ENCODE measurements at regions not wholly inside any gene's neighbourhood (a gene's known extent, or its start where the extent isn't known, plus 50 kb on each side); places are given as distances from the start of the nearest gene placed in this dataset.

DNA sequence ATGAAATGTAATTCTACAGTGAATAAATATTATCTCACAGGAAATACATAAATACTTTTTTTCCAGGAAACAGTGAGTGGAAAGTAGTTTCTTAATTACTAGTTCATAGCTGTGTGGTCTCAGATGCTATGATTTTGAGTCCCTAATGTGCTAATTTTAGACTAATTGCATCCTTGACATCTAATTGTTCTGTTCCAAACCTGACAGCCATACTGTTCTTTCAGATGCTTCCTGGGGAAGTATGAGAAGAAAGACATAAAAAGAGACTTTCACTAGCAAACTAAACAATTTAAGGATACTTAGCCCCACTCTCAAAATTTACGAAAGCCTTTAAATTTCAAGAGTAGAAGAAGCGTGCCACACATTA, 350.9 kb upstream of the CDH20 start:
- TF ChIP-seq, protein P1, sequence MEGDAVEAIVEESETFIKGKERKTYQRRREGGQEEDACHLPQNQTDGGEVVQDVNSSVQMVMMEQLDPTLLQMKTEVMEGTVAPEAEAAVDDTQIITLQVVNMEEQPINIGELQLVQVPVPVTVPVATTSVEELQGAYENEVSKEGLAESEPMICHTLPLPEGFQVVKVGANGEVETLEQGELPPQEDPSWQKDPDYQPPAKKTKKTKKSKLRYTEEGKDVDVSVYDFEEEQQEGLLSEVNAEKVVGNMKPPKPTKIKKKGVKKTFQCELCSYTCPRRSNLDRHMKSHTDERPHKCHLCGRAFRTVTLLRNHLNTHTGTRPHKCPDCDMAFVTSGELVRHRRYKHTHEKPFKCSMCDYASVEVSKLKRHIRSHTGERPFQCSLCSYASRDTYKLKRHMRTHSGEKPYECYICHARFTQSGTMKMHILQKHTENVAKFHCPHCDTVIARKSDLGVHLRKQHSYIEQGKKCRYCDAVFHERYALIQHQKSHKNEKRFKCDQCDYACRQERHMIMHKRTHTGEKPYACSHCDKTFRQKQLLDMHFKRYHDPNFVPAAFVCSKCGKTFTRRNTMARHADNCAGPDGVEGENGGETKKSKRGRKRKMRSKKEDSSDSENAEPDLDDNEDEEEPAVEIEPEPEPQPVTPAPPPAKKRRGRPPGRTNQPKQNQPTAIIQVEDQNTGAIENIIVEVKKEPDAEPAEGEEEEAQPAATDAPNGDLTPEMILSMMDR (IDR thresholded peaks at IDR 0.05): no peak
- no peak for ATAC-seq
- H3K4me3 ChIP-seq: no peak overlapping the region
- H3K4me1 ChIP-seq (ENCODE audit: low read depth): no peaks in the 10 kb centered on the region
- intact Hi-C loops (cut with DNase I, micrococcal nuclease): no loop called here
- no peaks in the 10 kb centered on the region for H3K9me3 ChIP-seq
- DNase-seq: no peak
- H3K36me3 ChIP-seq (ENCODE audit: low read depth): no peaks in the 10 kb centered on the region

DNA sequence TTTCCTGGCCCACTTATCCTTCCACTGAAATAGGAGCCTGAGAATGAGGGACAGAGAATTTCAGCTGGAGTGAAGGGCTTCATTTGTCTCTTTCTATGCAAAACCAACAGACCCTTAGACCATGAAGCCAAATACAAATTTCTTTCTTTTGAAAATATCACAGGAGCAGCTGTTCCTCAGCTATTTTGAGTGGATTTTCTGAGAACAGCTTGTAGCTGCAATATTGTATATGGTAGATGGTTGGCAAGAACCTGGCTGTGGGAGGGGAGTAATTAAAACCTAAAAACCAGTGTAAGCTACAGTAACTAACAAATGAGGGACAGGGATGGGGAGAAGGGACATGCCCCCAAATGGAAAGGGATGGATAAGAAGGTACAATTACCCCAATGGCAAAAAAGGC, 350.3 kb upstream of the CDH20 start:
- DNase-seq (no peak), ATAC-seq (no peak)
- intact Hi-C loops (cut with DNase I, micrococcal nuclease): no loop called here
- no peak overlapping the region for H3K4me3 ChIP-seq
- H3K36me3 ChIP-seq (ENCODE audit: low read depth): no peaks in the 10 kb centered on the region
- H3K9me3 ChIP-seq: no peaks in the 10 kb centered on the region
- TF ChIP-seq, protein P1 (IDR thresholded peaks at IDR 0.05): no peak
- no peaks in the 10 kb centered on the region for H3K4me1 ChIP-seq (ENCODE audit: low read depth)

DNA sequence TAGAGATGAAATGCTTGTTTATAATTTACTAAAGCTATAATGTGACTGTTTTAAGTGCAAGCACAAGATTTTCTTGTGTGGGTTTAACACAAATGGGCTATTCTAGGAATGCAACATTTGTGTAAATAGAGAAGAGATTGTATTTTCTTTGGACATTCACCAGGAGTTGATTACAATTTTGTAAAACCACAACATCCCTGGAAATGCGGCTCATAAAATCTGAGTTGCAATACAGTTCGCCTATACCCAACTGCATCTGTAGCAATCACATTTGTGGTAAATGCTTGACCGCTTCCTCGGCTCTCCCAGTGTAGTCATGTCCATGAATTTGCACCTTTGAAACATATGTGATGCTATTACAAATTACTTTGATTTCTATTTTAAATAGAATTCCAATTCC, 348.7 kb upstream of the CDH20 start:
- intact Hi-C loops (cut with DNase I, micrococcal nuclease): no loop called here
- TF ChIP-seq, protein P1 (IDR thresholded peaks at IDR 0.05): no peak
- ATAC-seq (no peak), DNase-seq (no peak)
- Histone ChIP-seq H3K4me1 (ENCODE audit: low read depth) (no peaks in the 10 kb centered on the region), H3K36me3 (ENCODE audit: low read depth) (no peaks in the 10 kb centered on the region), H3K4me3 (no peak overlapping the region), H3K9me3 (no peaks in the 10 kb centered on the region)

DNA sequence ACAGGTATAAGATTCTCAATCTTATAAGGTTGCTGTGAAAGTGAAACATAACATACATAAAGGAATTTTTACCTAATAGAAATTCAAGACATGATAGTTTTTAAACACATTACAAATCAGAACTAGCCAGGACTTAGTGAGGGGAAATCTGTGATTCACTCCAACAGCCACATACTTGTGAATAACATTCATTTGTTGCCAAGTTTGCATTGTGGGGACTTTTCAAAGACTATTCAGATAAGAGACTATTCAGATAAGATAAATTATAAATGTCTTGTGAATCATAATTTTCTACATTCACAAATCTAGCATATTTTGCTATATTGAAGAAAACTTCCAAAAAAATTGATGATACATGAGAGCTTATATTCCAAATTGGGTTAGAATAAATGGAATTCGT, 345.3 kb upstream of the CDH20 start:
- no peaks in the 10 kb centered on the region for H3K4me1 ChIP-seq (ENCODE audit: low read depth)
- no peak overlapping the region for H3K4me3 ChIP-seq
- intact Hi-C loops (cut with DNase I, micrococcal nuclease): no loop called here
- DNase-seq (no peak), ATAC-seq (no peak)
- H3K9me3 ChIP-seq: no peaks in the 10 kb centered on the region
- TF ChIP-seq, protein P1 (IDR thresholded peaks at IDR 0.05): no peak
- H3K36me3 ChIP-seq (ENCODE audit: low read depth): no peaks in the 10 kb centered on the region

DNA sequence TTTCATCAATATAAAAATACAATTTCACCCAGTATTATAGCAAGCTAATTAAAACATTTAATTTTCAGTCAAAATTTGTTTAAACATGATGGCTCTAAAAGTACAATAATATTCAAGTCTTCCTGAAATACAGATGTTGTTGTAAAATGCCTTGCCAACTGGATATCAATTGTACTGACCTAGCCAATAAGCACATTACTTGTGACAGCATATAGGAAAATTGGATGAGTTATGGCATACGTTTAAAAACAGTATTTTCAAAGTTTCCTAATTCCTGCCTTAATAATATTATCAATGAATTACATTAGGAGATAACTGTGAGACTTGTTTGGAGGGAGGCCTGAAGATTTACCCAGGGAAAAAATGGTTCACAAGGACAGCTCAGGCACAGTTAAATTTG, 336.9 kb upstream of the CDH20 start:
- TF ChIP-seq, protein P1 (IDR thresholded peaks at IDR 0.05): no peak
- intact Hi-C loops (cut with DNase I, micrococcal nuclease): no loop called here
- no peak for ATAC-seq
- H3K36me3 ChIP-seq (ENCODE audit: low read depth): no peaks in the 10 kb centered on the region
- H3K4me3 ChIP-seq: no peak overlapping the region
- no peaks in the 10 kb centered on the region for H3K9me3 ChIP-seq
- DNase-seq: no peak
- no peaks in the 10 kb centered on the region for H3K4me1 ChIP-seq (ENCODE audit: low read depth)

DNA sequence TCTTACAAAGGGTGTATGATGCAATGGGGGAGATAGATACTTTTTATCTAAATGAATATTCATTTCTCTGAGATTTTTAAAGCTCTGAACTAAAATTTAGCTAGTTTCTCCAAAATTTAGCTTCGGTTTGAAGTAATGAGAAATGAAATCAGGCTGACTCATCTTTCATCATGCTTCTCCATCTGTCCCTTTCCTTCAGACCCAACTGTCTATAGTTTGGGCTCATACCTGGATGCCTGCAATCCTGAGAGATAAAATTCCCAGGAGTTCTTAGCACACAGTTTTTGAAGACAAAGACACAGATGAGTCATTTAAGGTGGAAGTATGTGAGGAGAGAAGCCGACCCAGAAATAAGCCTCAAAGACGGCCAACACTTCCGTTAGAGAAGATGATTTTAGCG, 336.4 kb upstream of the CDH20 start:
- TF ChIP-seq, protein P1 (IDR thresholded peaks at IDR 0.05): no peak
- intact Hi-C loops (cut with DNase I, micrococcal nuclease): no loop called here
- ATAC-seq: no peak
- Histone ChIP-seq H3K4me3 (no peak overlapping the region), H3K36me3 (ENCODE audit: low read depth) (no peaks in the 10 kb centered on the region), H3K9me3 (no peaks in the 10 kb centered on the region), H3K4me1 (ENCODE audit: low read depth) (no peaks in the 10 kb centered on the region)
- DNase-seq: no peak

Data from mucosa of descending colon (tissue), 3 donors.